DND-41 (cell line): ENCODE measurements at regions not wholly inside any gene's neighbourhood (a gene's known extent, or its start where the extent isn't known, plus 50 kb on each side); places are given as distances from the start of the nearest gene placed in this dataset.

Source experiments
- EZH2 ChIP-seq: IDR thresholded peaks from 3 replicates; pipeline ENCODE4 v1.6.1; 2012; ENCODE audit warnings: borderline replicate concordance, low read depth, mild to moderate bottlenecking, moderate library complexity, low read length, inconsistent platforms; ENCODE audit not compliant: severe bottlenecking
- TF ChIP-seq, protein P1 (sequence below): IDR thresholded peaks from 2 replicates; pipeline ENCODE4 v1.5.1; 2012; ENCODE audit warnings: borderline replicate concordance, low read length, moderate library complexity, mild to moderate bottlenecking; ENCODE audit not compliant: poor library complexity, severe bottlenecking; ENCODE audit errors: extremely low read depth

- TF ChIP-seq, protein P1, sequence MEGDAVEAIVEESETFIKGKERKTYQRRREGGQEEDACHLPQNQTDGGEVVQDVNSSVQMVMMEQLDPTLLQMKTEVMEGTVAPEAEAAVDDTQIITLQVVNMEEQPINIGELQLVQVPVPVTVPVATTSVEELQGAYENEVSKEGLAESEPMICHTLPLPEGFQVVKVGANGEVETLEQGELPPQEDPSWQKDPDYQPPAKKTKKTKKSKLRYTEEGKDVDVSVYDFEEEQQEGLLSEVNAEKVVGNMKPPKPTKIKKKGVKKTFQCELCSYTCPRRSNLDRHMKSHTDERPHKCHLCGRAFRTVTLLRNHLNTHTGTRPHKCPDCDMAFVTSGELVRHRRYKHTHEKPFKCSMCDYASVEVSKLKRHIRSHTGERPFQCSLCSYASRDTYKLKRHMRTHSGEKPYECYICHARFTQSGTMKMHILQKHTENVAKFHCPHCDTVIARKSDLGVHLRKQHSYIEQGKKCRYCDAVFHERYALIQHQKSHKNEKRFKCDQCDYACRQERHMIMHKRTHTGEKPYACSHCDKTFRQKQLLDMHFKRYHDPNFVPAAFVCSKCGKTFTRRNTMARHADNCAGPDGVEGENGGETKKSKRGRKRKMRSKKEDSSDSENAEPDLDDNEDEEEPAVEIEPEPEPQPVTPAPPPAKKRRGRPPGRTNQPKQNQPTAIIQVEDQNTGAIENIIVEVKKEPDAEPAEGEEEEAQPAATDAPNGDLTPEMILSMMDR, result no peak
- TF ChIP-seq EZH2, result no peak
Observed at GRCh38 chr4:114205261-114205660, 225.8 kb upstream of the ARSJ start.
